AG08396 (cell line): ENCODE measurements at regions not wholly inside any gene's neighbourhood (a gene's known extent, or its start where the extent isn't known, plus 50 kb on each side); places are given as distances from the start of the nearest gene placed in this dataset.

Experiments
- DNase-seq: peaks from one replicate; pipeline ENCODE4 v3.0.0; 2012; ENCODE audit warnings: low spot score, mixed read lengths

- DNase-seq, result peak; percentile 87
Measured at GRCh38 chr5:135139381-135140134, 105.5 kb upstream of the PITX1 start.

DNA sequence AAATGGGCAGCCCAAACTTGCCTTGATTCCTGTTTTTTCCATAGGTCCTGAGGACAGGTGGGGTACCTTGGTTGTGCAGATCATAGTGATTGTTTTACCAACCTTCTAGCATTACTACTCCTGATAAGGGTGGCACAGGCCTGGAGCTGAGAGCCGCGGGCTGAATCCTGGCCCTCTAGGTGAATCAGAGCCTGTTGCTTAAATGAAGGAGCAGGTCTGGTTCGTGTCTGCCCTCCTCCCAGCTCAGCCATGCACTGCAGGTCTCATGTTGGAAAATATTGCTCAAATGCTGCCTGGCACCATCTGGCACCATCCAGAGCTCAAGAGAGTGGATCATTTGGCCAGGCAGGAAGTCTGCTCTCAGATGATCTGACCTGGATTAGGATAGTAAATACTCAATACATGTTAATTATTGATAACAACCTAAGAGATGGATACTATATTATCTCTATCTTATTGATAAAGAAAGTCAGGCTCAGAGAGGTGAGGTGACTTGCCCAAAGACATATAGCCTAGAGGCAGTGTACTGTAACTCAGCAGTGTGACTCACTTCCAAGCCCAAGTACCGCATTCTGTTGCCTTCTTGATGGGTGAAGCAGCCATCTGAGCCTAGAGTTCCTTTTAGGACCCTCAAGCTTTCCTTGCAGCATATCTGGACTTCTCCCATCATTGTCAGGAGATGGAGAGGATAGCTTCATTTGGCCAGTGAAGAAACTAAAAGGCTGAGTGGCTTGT is 104.3 kb upstream of the PITX1 start:
- DNase-seq, result no peak

- no peak for DNase-seq
Measured at GRCh38 chr5:135137146-135137915, 103.3 kb upstream of the PITX1 start.

DNA sequence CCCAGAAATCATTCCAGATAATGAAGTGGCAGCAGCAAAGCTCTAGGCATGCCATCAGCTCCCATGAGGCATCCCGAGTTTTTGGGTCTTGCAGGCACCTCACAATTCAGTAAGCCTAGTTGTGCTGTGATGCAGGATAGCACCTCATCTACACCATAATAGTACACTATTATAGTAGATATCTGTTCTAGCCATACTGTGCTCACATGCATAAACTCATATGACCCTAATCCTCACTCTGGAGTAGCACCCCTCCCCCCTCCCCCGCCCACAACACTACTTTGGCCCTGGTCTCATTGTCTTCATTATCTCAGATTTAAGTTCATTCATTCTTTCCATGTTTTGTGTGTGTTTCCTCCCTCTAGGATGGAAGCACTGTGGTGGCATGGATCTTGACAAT is 102.5 kb upstream of the PITX1 start:
- DNase-seq, result no peak

DNA sequence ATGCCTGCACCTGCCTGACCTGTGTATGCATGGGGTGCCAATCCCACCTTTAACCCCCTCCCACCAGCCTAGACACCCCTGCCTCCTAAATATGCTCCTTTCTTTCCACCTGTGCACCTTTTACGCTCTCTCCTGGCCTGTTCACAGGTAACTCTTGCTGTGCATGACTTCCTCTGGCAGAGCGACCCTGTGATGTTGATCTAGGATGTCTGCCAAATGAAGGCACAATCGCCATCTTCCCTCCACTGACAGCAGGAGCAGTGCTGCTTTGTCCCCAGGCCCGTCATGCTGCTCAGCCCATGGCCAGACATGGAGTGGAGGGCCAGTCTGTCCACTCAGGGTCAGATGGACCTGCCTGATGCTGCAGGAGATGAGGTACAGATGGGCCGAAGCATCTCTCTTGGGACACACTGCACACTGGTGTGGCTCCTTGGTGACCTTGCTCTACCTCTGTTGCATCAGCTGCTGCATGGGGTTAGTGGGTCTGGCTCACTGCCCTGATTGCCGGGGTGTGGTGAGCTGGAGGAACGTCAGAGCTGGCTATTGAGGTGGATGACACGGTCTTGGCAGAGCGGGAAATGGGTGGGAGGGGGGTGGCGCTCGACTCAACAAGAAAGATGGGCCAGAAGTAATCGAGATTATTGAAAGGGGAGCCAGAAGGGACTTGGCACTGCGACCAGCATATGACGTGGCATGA is 101.7 kb upstream of the PITX1 start:
- peak; percentile 65 for DNase-seq

- DNase-seq, result no peak
Measured at GRCh38 chr5:135134691-135135381, 100.8 kb upstream of the PITX1 start.

GRCh38 chr5:135133698-135134515 is 99.9 kb upstream of the PITX1 start:
- DNase-seq, result no peak

GRCh38 chr5:135133181-135133580 is 99.2 kb upstream of the PITX1 start:
- DNase-seq, result no peak

DNA sequence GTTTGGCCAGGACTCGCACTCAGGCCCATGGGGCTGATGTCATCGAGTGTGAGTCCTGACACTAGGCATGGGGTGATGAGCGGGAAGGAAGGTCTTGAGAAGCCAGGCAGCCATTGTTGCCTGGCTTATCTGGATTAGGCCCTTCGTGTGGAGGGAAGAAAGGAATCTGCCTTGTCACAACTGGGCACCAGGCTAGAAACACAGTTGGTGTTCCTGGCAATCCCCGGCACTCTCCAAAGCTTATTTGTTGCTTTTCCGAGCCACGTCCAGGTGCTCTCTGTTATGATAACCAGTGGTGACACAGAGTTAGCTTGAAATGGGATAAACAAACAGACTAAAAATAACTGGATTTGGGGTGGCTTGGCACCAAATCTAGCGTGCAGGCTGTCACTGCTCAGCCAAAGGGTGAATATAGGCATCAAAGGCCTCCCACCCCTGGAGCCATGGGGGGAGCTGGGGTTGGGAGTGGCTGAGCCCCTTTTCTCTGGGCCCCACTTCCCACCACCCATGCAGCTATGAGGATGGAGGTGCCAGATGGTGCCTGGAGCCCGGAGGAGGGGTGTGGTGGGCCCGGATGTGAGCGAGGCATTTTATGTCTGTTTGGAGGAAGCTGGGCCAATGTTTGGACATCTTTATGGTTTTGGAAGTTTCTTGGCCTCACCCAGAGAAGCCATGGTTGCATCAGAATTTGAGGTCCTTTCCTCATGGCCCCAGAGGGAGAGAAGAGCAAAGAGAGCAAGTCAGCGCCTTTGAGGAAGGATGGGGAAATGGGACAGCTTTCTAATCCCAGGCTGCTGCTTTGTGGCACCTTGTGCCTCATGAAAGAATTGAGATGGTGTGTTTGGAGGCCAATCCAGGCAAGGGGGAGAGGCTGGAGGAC is 98.0 kb upstream of the PITX1 start:
- DNase-seq, result peak; percentile 27

- DNase-seq, result no peak
Measured at GRCh38 chr5:135130261-135131215, 96.5 kb upstream of the PITX1 start.

DNA sequence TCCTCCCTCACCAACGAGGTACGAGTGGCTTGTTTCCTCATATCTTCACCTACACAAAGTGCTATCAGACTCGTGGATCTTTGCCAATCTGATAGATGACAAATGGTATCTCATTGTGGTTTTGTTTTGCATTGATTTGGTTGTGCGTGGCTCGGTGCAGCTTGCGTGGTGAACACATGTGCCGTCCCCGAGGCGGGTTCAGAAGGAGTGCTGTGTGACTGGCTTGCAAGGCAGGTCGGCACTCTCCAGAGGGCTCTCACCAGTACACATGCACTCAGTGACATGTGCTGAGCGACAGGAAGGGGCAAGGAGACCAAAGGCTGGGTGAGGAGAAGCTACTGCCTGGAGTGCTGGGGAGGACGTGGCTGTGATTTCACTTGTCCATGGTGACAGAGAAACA is 95.3 kb upstream of the PITX1 start:
- DNase-seq, result no peak

DNA sequence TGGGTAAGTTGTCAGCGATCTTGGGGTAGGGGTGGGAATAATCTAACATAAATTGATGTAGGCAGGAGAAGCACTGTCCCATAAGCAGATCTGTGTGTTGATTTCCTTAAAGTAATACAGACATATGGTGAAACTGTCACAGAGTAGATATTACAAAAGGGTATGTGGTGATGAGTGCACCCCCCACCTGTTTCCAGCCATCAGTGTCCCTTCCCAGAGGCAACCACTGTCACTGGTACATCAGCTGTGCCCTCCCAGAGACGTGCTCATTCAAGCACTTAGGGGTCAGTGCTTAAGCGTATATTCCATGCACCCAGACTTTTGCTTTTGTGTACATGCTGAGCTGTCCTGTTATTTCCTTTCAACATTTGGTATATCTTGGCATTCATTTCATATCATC is 94.3 kb upstream of the PITX1 start:
- no peak for DNase-seq

DNA sequence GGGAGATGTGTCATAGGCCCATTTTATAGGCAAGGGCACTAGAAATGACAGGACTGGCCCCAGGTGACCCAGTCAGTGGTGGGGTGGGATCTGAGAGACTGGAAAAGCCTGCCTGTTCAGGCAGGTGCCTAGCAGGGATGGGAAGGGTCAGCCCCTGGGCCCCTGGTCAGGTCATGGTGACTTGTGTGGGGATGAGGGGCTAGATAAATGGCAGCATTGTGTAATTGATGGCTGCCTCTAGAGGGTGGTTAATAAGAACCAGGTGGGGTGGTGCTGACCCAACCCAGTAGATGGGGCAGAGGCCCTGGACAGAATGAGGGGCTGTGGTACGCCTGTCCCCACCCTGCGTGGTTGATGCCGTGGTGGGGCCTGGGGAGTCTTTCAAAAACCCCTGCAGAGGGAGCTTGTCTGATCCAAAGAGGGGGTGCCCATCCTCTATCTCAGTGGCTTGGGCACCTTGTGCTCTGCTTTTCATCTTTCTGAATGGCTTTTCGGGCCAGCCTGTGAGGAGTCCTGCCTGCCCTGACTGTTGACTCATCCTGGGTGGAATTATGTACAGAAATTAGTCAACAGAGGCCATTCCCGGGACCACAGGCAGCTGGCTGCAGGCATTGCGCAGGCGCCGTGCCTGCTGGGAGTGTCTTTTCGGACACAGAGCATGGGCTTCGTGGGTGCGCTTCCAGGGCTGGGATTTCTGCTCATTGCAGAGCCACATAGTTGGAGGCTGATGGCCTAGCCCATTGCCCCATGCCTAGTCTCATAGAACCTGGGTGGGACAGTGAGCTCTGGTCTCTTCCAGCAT is 93.6 kb upstream of the PITX1 start:
- peak; percentile 94 for DNase-seq

- DNase-seq, result no peak
Measured at GRCh38 chr5:135126688-135127438, 92.8 kb upstream of the PITX1 start.

GRCh38 chr5:135124724-135125123 is 90.7 kb upstream of the PITX1 start:
- no peak for DNase-seq

DNA sequence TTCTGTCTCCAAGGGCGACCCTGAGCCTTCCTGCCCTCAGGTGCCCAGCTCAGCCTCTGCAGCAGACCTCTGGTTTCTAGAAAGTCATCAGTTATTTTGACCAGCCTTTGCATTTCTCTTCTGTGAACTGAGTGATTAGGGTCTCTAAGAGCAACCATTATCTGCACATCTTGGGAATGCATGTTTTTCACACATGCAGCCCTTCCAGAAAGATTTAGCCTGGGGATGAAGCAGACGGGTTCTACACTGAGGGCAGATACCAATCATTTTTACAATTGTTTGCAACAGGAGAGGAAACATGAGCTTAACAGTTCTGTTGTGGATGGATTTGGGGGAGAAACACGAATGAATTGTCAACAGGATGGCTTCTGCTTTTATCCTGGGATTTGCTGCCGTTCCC is 90.1 kb upstream of the PITX1 start:
- no peak for DNase-seq

GRCh38 chr5:135122797-135123196 is 88.8 kb upstream of the PITX1 start:
- DNase-seq, result no peak
